H9 (cell line): ENCODE measurements at regions not wholly inside any gene's neighbourhood (a gene's known extent, or its start where the extent isn't known, plus 50 kb on each side); places are given as distances from the start of the nearest gene placed in this dataset.

Source experiments
- DNase-seq: peaks from one replicate; pipeline ENCODE4 v3.0.0-alpha.2; 2017
- H2AFZ ChIP-seq: one replicate; pipeline ENCODE4 v1.6.1; 2013; ENCODE audit warnings: mild to moderate bottlenecking, low read length, control low read depth, moderate library complexity
- H2AK5ac ChIP-seq: 2 replicates; pipeline ENCODE4 v1.6.1; 2013; ENCODE audit warnings: low read length, control low read depth, mixed read lengths; ENCODE audit not compliant: insufficient read length
- H2BK120ac ChIP-seq: one replicate; pipeline ENCODE4 v1.6.1; 2013; ENCODE audit warnings: low read depth, mild to moderate bottlenecking, low read length, control low read depth, inconsistent platforms; ENCODE audit not compliant: poor library complexity, severe bottlenecking
- H2BK12ac ChIP-seq: 2 replicates; pipeline ENCODE4 v1.6.1; 2013; ENCODE audit warnings: low read length, control low read depth, mixed read lengths, low read depth; ENCODE audit not compliant: insufficient read length
- H2BK15ac ChIP-seq: 2 replicates; pipeline ENCODE4 v1.6.1; 2013; ENCODE audit warnings: low read depth, low read length, control low read depth
- H2BK20ac ChIP-seq: one replicate; pipeline ENCODE4 v1.6.1; 2013; ENCODE audit warnings: low read depth, mild to moderate bottlenecking, low read length, control low read depth, inconsistent platforms; ENCODE audit not compliant: poor library complexity, severe bottlenecking
- H2BK5ac ChIP-seq: 2 replicates; pipeline ENCODE4 v1.6.1; 2013; ENCODE audit warnings: low read length, control low read depth, mixed read lengths; ENCODE audit not compliant: insufficient read length
- H3K14ac ChIP-seq: 2 replicates; pipeline ENCODE4 v1.6.1; 2013; ENCODE audit warnings: low read length, control low read depth; ENCODE audit not compliant: insufficient read depth
- H3K18ac ChIP-seq: 2 replicates; pipeline ENCODE4 v1.6.1; 2013; ENCODE audit warnings: low read depth, mild to moderate bottlenecking, mixed read lengths, low read length, control low read depth; ENCODE audit not compliant: insufficient read length
- H3K23ac ChIP-seq: 2 replicates; pipeline ENCODE4 v1.6.1; 2013; ENCODE audit warnings: low read length, control low read depth, mixed read lengths, low read depth; ENCODE audit not compliant: insufficient read length
- H3K23me2 ChIP-seq: 2 replicates; pipeline ENCODE4 v1.6.1; 2013; ENCODE audit warnings: low read depth, mild to moderate bottlenecking, mixed read lengths, low read length, control low read depth; ENCODE audit not compliant: insufficient read length, poor library complexity, severe bottlenecking
- H3K27ac ChIP-seq: 2 replicates; pipeline ENCODE4 v1.5.1; 2013; ENCODE audit warnings: low read length, control low read depth, mixed read lengths, low read depth; ENCODE audit not compliant: insufficient read length
- H3K27me3 ChIP-seq: 2 replicates; pipeline ENCODE4 v1.6.1; 2013; ENCODE audit warnings: low read length, control low read depth, inconsistent platforms; ENCODE audit not compliant: insufficient read depth
- H3K4ac ChIP-seq: 2 replicates; pipeline ENCODE4 v1.6.1; 2013; ENCODE audit warnings: low read depth, mild to moderate bottlenecking, control low read depth, inconsistent platforms, low read length, moderate library complexity
- H3K4me1 ChIP-seq: 2 replicates; pipeline ENCODE4 v1.6.1; 2013; ENCODE audit warnings: low read length, control low read depth, inconsistent platforms; ENCODE audit not compliant: insufficient read depth
- H3K4me2 ChIP-seq: 2 replicates; pipeline ENCODE4 v1.6.1; 2013; ENCODE audit warnings: low read length, control low read depth, mixed read lengths; ENCODE audit not compliant: insufficient read length, insufficient read depth
- H3K56ac ChIP-seq: 2 replicates; pipeline ENCODE4 v1.6.1; 2013; ENCODE audit warnings: low read depth, mild to moderate bottlenecking, mixed read lengths, low read length, control low read depth; ENCODE audit not compliant: insufficient read length
- H3K79me1 ChIP-seq: 2 replicates; pipeline ENCODE4 v1.6.1; 2013; ENCODE audit warnings: low read depth, mild to moderate bottlenecking, moderate library complexity, low read length, control low read depth, inconsistent platforms; ENCODE audit not compliant: insufficient read depth, poor library complexity, severe bottlenecking
- H3K79me2 ChIP-seq: 2 replicates; pipeline ENCODE4 v1.6.1; 2013; ENCODE audit warnings: low read length, control low read depth, inconsistent platforms; ENCODE audit not compliant: insufficient read depth
- H3K9ac ChIP-seq: 2 replicates; pipeline ENCODE4 v1.6.1; 2013; ENCODE audit warnings: low read length, control low read depth, mixed read lengths; ENCODE audit not compliant: insufficient read length; ENCODE audit errors: extremely low read depth
- H3K9me3 ChIP-seq: one replicate; pipeline ENCODE4 v1.6.1; 2013; ENCODE audit warnings: low read depth, low read length, inconsistent platforms; ENCODE audit not compliant: control insufficient read depth
- H3T11ph ChIP-seq: one replicate; pipeline ENCODE4 v1.6.1; 2013; ENCODE audit warnings: mild to moderate bottlenecking, low read length, control low read depth, inconsistent platforms
- H4K20me1 ChIP-seq: one replicate; pipeline ENCODE4 v1.6.1; 2013; ENCODE audit not compliant: control insufficient read depth, insufficient read length, insufficient read depth
- H4K5ac ChIP-seq: 2 replicates; pipeline ENCODE4 v1.6.1; 2013; ENCODE audit warnings: low read depth, mild to moderate bottlenecking, mixed read lengths, low read length, control low read depth; ENCODE audit not compliant: insufficient read length
- H4K8ac ChIP-seq: replicated peaks from 2 replicates; pipeline ENCODE4 v1.6.1; 2013; ENCODE audit warnings: low read length, control low read depth, mixed read lengths, low read depth; ENCODE audit not compliant: insufficient read length
- H4K91ac ChIP-seq: 2 replicates; pipeline ENCODE4 v1.6.1; 2013; ENCODE audit warnings: low read depth, mild to moderate bottlenecking, moderate library complexity, mixed read lengths, low read length, control low read depth; ENCODE audit not compliant: insufficient read length
- H3K27ac Mint-ChIP-seq, 3 experiments: 2 replicates in 2 of 3; 3 replicates in 1 of 3; pipeline ENCODE4 v1.8.0; 2020 to 2021; ENCODE audit warnings: mixed read lengths in 3 of 3, mild to moderate bottlenecking in 1 of 3, moderate library complexity in 1 of 3
- H3K27me3 Mint-ChIP-seq: 2 replicates; pipeline ENCODE4 v1.8.0; 2021; ENCODE audit warnings: low read depth, mild to moderate bottlenecking, moderate library complexity, mixed read lengths
- H3K36me3 Mint-ChIP-seq, 3 experiments: 2 replicates in 2 of 3; 3 replicates in 1 of 3; pipeline ENCODE4 v1.8.0; 2020 to 2021; ENCODE audit warnings: low read depth in 3 of 3, mixed read lengths in 3 of 3; ENCODE audit not compliant: insufficient read depth in 1 of 3
- H3K4me1 Mint-ChIP-seq, 2 experiments: 2 replicates each; pipeline ENCODE4 v1.8.0; 2020; ENCODE audit warnings: mixed read lengths in 2 of 2
- H3K4me3 Mint-ChIP-seq, 2 experiments: 2 replicates in 1 of 2; 3 replicates in 1 of 2; pipeline ENCODE4 v1.8.0; 2020 to 2021; ENCODE audit warnings: mild to moderate bottlenecking in 2 of 2, mixed read lengths in 2 of 2, moderate library complexity in 1 of 2
- H3K9me3 Mint-ChIP-seq, 2 experiments: 2 replicates in 1 of 2; 3 replicates in 1 of 2; pipeline ENCODE4 v1.8.0; 2020; ENCODE audit warnings: mild to moderate bottlenecking in 2 of 2, mixed read lengths in 2 of 2, moderate library complexity in 1 of 2
- CTCF ChIP-seq: fragments of 200-600 bp; sonication (generic); conservative IDR thresholded peaks from 3 replicates; pipeline ENCODE4 v1.8.0; 2021; ENCODE audit warnings: antibody characterized with exemption, mild to moderate bottlenecking
- WGBS: extraction: QIAGEN DNeasy Blood & Tissue Kit; methylation state at CpG from one replicate; pipeline ENCODE4 v1.1.7; 2013; ENCODE audit warnings: missing lambda C conversion rate, low lambda C conversion rate, mixed read lengths; ENCODE audit not compliant: insufficient read length; ENCODE audit errors: extremely low coverage; 5-methylcytosine and 5-hydroxymethylcytosine counted together

- Histone ChIP-seq H3K4me1 (no peaks in the 10 kb centered on the region), H3K14ac (no peak overlapping the region), H2BK12ac (no peak overlapping the region), H3T11ph (no peak overlapping the region), H4K8ac (no peak overlapping the region), H4K20me1 (no peaks in the 10 kb centered on the region), H2BK5ac (no peak overlapping the region), H2BK20ac (no peak overlapping the region), H3K23ac (no peak overlapping the region), H2AK5ac (no peak overlapping the region), H2BK15ac (no peak overlapping the region), H3K27ac (no peak overlapping the region), H3K56ac (no peak overlapping the region), H3K18ac (no peak overlapping the region), H3K9me3 (no peaks in the 10 kb centered on the region), H3K4ac (no peak overlapping the region), H4K5ac (no peak overlapping the region), H3K9ac (no peak overlapping the region), H4K91ac (no peak overlapping the region), H2BK120ac (no peak overlapping the region), H3K23me2 (no peaks in the 10 kb centered on the region), H3K27me3 (no peaks in the 10 kb centered on the region), H3K79me1 (no peaks in the 10 kb centered on the region), H2AFZ (no peak overlapping the region), H3K4me2 (no peak overlapping the region), H3K79me2 (no peaks in the 10 kb centered on the region)
- H3K9me3 Mint-ChIP-seq = no peaks in the 10 kb centered on the region
- no peak overlapping the region for H3K4me3 Mint-ChIP-seq
- no peaks in the 10 kb centered on the region for H3K27me3 Mint-ChIP-seq
- DNase-seq = no peak
- no peak for TF ChIP-seq CTCF
- H3K36me3 Mint-ChIP-seq = no peaks in the 10 kb centered on the region
- H3K27ac Mint-ChIP-seq = no peak overlapping the region
- WGBS = no CpG with 5 or more reads among the region's 2 CpGs
- peaks cover 0 to 4% of the 10 kb centered on the region in 2 experiments; a peak in 1 of 4 replicates for H3K4me1 Mint-ChIP-seq
Measured at GRCh38 chr4:162506253-162506652, 342.5 kb upstream of the FSTL5 start.
